Eye (tissue), 1 donor: ENCODE measurements at regions not wholly inside any gene's neighbourhood (a gene's known extent, or its start where the extent isn't known, plus 50 kb on each side); places are given as distances from the start of the nearest gene placed in this dataset.
"Not testable (repeated sequence)": the region's sequence is repeated elsewhere in the genome, so short reads cannot be mapped to it uniquely, and the experiment has no call there.

Experiments used
- DNase-seq: peaks from one replicate; pipeline ENCODE4 v3.0.0-alpha.2; 2015

GRCh38 chr1:197985351-197985750, 68.2 kb downstream of the LHX9 start:
- DNase-seq = no peak

GRCh38 chr1:197986817-197987216, 69.6 kb downstream of the LHX9 start:
- DNase-seq = no peak

GRCh38 chr1:197987294-197987693, 70.1 kb downstream of the LHX9 start:
- no peak for DNase-seq

GRCh38 chr1:197988581-197988980, 71.4 kb downstream of the LHX9 start:
- not testable (repeated sequence) for DNase-seq

GRCh38 chr1:197989058-197989457, 71.9 kb downstream of the LHX9 start:
- no peak for DNase-seq

GRCh38 chr1:197991594-197991993, 74.4 kb downstream of the LHX9 start:
- DNase-seq = no peak

- no peak for DNase-seq
Measured at GRCh38 chr1:197994907-197995407, 77.8 kb downstream of the LHX9 start.

- DNase-seq = no peak
Measured at GRCh38 chr1:197995408-197996258, 78.5 kb downstream of the LHX9 start.

- not testable (repeated sequence) for DNase-seq
Measured at GRCh38 chr1:197996259-197996512, 79.0 kb downstream of the LHX9 start.

- no peak for DNase-seq
Measured at GRCh38 chr1:197998110-197998509, 80.9 kb downstream of the LHX9 start.

GRCh38 chr1:198001776-198002408, 84.7 kb downstream of the LHX9 start:
- no peak for DNase-seq

GRCh38 chr1:198003468-198003867, 86.3 kb downstream of the LHX9 start:
- DNase-seq = no peak

GRCh38 chr1:198007011-198007410, 89.8 kb downstream of the LHX9 start:
- no peak for DNase-seq

- DNase-seq = no peak
Measured at GRCh38 chr1:198007687-198008607, 90.8 kb downstream of the LHX9 start.

- no peak for DNase-seq
Measured at GRCh38 chr1:198014355-198014754, 97.2 kb downstream of the LHX9 start.

- no peak for DNase-seq
Measured at GRCh38 chr1:198015309-198015708, 98.1 kb downstream of the LHX9 start.

GRCh38 chr1:198018529-198018928, 101.4 kb downstream of the LHX9 start:
- no peak for DNase-seq

- DNase-seq = no peak
Measured at GRCh38 chr1:198019126-198019525, 102.0 kb downstream of the LHX9 start.

GRCh38 chr1:198024336-198024735, 107.2 kb downstream of the LHX9 start:
- DNase-seq = no peak

GRCh38 chr1:198024782-198025181, 107.6 kb downstream of the LHX9 start:
- peak; percentile 11 for DNase-seq

GRCh38 chr1:198030682-198031081, 113.5 kb downstream of the LHX9 start:
- DNase-seq = peak; percentile 6

GRCh38 chr1:198031086-198031485, 113.9 kb downstream of the LHX9 start:
- DNase-seq = no peak

- DNase-seq = no peak
Measured at GRCh38 chr1:198032668-198033067, 115.5 kb downstream of the LHX9 start.
